ENCODE measurements at regions not wholly inside any gene's neighbourhood (a gene's known extent, or its start where the extent isn't known, plus 50 kb on each side); places are given as distances from the start of the nearest gene placed in this dataset.
"Not testable (repeated sequence)": the region's sequence is repeated elsewhere in the genome, so short reads cannot be mapped to it uniquely, and the experiment has no call there.

DNA sequence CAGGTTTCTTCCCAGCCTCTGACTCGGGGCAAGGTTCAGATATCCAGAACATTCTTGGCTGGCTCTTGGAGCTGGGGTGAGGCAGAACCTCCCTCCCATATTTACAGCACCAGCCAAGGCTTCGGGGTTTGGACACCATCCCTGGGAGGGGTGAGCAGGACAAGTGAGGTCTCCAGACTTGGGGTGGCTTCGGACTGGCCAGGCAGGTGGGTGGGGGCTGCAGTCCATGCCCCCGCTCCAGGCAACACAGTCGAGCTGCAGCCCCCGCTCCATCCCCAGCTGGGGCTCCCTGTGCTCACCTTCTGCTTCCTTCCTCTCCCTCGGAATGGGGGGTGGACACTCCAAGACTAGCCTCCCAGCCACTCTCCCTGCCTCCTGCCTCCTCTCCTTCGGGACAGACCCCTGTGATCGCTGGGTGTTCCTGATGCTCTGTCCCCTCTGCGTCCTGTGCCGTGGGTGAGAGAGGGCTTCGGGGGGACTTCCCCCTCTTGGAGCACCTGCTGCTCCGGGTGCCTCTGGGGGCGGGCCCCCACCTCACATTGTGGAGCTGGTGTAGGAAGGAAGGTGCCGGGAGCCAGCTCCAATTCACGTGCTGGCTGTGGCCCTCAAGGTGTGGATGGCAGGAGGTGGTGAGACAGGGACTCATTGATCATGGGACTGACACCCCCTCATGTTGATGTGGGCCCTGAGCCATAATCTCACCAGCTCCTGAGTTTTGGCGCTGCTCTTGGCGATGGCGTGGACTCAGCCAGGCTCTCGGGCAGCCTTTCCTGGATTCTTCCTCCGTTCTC lies 189.2 kb downstream of the SEC14L1 start:
- in situ Hi-C loops (cut with MboI; ENCODE audit: low pct_unique_long_range_greater_than_20kb, low sequenced_read_pairs), result no loop called here
- DNase-seq, result no peak

DNA sequence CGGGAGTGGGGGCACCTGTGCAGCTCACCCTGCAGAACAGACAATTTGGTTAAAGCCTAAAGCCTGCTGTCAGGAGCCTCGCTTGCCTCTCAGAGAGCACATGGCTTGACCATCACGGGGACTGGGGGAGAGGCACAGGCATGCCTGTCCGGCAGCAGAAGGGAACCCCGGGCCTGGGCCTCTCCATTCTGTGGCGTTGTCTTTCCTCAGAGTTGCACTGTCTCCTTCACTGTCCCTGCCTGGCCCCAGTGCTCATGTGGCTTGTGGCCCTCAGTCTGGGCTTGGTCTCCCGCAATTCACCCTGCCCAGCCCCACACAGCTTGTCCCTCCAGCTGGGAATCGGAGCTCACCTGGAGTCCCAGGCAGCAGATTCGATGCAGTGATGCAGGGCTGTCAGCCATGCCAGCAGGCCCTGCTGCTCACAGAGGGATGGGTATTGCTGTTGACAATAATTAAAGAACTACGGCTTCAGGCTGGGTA lies 189.9 kb downstream of the SEC14L1 start:
- no peak for DNase-seq

DNA sequence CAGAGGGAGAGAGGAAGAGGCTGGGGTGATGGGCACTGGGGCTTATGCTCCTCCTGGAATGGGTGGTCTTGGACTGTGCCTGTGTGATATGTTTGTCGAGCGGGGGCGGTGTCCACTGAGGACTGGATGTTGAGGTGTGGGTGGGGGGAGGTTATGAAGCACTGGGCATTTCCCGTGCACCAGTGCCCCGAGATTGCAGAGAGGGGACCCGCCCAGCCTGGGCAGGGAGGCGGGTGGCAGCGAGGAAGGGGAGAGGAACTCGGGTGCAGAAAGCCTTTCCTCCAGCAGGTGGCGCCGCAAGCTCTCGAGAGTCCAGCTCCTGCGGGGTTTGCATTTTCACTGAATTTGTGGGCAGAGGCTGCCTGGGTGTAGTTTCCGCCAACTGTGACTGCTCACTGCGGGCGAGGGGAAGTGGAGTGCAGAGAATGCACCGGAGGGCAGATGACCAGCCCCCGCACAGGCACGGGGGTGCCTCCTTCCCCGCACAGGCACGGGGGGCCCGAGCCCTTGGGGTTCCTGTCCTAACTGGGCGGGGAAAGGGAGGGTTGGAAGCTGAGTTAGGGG lies 190.6 kb downstream of the SEC14L1 start:
- in situ Hi-C loops (cut with MboI; ENCODE audit: low pct_unique_long_range_greater_than_20kb, low sequenced_read_pairs), result no loop called here
- peak; percentile 93 for DNase-seq

More for the DNA sequence above, 189.9 kb downstream of the SEC14L1 start:
- in situ Hi-C loops (cut with MboI; ENCODE audit: low pct_unique_long_range_greater_than_20kb, low sequenced_read_pairs), result no loop called here

DNA sequence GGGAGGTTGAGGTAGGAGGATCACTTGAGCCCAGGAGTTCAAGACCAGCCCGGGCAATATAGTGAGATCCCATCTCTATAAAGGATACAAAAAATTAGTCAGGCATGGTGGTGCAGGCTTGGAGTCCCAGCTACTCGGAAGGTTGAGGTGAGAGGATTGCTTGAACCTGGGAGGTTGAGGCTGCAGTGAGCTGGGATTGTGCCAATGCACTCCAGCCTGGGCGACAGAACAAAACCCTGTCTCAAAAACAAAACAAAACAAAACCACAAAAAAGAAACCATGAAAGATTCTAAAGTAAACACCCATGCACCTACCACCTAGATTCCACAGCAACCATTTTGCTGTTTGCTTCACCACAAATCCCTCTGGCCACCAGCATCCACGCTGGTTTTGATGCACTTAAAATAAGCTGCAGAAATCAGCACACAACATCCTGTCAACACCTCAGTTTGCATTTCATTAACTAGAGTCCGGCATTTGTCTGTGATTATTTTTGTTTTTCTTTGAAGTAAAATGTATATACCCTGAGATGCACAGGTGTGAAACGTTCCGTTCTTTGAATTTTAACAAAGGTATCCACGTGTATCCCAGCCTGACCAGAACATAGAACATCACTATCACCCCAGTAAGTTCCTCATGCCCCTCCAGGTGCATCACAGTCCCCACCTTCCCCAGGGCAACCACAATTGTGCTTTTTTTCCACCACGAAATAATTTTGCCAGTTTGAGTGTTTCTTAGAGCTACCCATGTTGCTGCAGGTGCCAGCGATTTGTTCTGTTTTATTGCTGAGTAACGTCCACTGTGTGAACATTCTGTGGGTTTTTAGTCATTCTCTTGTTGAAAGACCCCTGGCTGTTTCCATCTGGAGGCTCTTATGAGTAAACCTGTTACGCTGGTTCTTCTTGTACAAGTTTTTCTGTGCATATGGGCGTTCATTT lies 191.5 kb downstream of the SEC14L1 start:
- in situ Hi-C loops (cut with MboI; ENCODE audit: low pct_unique_long_range_greater_than_20kb, low sequenced_read_pairs), result no loop called here
- no peak for DNase-seq

DNA sequence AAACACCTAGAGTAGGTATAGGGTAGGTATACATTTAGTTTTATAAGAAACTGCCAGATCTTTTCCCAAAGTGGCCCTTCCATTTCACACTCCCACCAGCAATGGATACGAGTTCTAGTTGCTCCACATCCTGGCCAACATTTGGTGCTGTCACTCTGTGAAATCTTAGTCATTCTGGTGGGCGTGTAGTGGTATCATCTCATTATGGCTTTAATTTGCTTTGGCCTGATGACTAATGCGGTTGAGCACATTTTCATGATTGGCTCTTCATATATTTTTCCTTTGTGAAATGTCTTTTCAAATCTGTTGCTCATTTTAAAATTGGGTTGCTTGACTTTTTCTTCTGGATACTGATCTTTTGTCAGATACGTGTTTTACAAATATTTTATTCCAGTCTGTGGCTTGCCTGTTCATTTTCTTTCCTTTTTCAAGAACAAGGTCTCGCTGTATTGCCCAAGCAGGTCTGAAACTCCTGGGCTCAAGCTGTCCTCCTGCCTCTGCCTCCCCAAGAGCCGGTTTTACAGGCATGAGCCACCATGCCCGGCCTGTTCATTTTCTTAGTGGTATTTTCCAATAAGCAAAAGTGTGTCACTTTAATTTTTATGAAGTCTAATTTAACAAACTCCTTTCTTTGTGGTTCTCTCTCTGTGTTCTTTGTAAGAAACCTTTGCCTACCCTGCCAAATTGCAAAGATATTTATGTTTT lies 192.4 kb downstream of the SEC14L1 start:
- DNase-seq, result no peak
- in situ Hi-C loops (cut with MboI; ENCODE audit: low pct_unique_long_range_greater_than_20kb, low sequenced_read_pairs), result no loop called here

DNA sequence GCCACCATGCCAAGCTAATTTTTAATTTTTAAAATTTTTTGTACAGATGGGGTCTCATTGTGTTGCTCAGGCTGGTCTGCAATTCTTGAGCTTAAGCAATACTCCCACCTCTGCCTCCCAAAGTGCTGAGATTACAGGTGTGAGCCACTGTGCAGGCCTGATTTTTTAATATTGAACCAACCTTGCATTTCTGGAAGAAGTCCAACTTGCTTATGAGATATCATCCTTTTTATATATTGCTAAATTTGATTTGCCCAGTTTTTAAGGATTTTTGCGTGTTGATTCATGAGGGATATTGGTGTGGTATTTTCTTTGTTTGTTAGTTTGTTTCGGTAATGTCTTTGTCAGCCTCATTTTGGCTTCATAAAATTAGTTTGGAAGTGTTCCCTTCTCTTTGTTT lies 196.4 kb downstream of the SEC14L1 start:
- in situ Hi-C loops (cut with MboI; ENCODE audit: low pct_unique_long_range_greater_than_20kb, low sequenced_read_pairs), result no loop called here
- DNase-seq, result no peak

DNA sequence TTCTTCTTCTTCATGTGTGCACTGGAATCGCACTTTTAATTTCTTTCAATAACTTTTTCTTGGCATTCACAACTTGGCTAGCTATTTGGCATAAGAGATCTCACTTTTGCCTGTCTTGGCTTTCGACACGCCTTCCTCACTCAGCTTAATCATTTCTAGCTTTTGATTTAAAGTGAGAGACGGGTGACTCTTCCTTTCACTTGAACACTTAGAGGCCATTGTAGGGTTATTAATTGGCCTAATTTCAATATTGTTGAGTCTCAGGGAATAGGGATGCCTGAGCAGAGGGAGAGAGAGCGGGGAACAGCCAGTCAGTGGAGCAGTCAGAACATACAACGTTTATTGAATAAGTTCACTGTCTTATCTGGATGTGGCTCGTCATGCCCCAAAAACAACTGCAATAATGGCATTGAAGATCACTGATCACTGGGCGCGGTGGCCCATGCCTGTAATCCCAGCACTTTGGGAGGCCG lies 200.3 kb downstream of the SEC14L1 start:
- DNase-seq, result no peak
- in situ Hi-C loops (cut with MboI; ENCODE audit: low pct_unique_long_range_greater_than_20kb, low sequenced_read_pairs), result no loop called here

DNA sequence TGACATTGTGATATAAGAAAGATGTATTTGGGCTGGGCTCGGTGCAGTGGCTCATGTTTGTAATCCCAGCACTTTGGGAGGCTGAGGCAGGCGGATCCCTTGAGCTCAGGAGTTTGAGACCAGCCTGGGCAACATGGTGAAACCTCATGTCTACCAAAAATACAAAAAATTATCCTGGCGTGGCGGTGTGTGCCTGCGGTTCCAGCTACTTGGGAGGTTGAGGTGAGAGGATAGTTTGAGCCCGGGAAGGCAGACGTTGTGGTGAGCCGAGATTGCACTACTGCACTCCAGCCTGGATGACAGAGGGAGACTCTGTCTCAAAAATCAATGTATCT lies 201.9 kb downstream of the SEC14L1 start:
- in situ Hi-C loops (cut with MboI; ENCODE audit: low pct_unique_long_range_greater_than_20kb, low sequenced_read_pairs), result not testable (repeated sequence)

DNA sequence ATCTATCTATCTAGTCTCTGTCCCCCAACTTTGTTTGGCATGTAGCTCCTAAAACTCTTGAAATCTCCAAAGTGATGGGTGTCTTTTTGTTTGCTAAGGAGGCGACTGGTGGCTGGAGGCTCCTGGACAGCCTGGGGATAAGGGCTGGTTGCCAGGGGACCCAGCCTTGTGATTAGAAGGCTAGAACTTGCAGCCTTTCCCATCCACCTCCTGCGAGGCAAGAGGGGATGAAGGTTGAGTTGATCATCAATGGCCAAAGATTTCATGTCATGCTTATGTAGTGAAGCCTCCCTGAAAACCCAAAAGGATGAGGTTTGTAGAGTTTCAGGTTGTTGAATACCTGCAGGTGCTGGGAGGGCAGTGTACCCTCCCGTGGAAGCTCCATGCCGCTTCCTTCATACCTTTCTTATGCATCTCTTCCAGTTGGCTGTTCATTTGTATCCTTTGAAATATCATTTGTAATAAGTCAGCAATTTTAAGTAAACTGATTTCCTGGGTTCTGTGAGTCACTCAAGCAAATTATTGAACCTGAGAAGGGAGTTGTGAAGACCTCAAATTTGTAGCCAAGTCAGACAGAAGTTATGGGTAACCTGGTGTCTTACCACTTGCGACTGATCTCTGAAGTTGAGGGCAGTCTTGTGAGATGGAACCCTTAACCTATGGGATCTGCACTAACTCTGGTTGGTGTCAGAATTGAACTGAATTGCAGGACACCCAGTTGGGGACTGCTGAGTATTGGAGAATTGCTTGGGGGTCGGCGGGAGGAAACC lies 202.4 kb downstream of the SEC14L1 start:
- in situ Hi-C loops (cut with MboI; ENCODE audit: low pct_unique_long_range_greater_than_20kb, low sequenced_read_pairs), result no loop called here
- no peak for DNase-seq

More for the DNA sequence above, 201.9 kb downstream of the SEC14L1 start:
- not testable (repeated sequence) for DNase-seq

DNA sequence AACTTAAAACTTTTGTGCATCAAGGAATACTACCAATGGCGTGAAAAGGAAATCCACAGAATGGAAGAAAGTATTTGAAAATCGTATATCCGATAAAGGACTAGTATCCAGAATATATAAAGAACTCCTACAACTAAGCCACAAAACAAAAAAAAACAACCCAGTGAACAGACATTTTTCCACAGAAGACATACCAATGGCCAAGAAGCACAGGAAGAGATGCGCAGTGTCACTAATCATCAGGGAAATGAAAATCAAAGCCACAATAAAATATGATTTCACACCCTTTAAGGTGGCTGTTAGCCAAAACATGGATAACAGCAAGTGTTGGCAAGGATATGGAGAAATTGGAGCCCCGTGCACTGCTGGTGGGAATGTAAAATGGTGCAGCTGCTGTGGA lies 203.3 kb downstream of the SEC14L1 start:
- DNase-seq, result no peak
- in situ Hi-C loops (cut with MboI; ENCODE audit: low pct_unique_long_range_greater_than_20kb, low sequenced_read_pairs), result no loop called here

DNA sequence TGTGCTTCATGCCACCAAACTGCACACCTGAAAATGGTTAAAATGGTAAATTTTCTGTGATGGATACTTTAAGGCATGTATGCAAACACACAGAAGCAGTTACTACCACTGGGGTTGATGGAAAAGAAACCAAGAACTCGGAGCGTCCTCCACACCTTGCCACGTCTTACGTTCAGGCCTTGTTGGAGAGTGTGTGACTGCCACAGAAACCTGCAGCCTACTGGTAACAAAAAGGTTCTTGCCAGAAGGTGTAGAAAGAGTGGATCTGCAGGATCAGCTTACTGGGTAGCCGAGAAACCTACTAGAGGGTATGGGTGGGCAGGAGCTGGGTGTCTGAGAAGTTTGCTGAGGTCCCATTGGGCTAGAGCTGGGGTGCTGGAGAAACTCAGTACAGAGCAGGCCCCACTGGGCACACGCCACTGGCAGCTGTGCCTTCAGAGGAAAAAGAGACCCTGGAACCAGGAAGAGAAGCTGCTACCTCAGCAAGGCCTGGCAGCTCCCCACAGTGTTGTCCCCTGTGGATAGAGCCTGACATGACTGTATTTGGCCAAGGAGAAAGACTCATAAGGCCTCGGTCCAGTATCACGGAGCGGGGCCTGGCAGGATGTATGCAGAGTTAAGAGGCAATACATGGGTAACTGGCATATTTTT lies 204.6 kb downstream of the SEC14L1 start:
- DNase-seq, result no peak
- in situ Hi-C loops (cut with MboI; ENCODE audit: low pct_unique_long_range_greater_than_20kb, low sequenced_read_pairs), result no loop called here

DNA sequence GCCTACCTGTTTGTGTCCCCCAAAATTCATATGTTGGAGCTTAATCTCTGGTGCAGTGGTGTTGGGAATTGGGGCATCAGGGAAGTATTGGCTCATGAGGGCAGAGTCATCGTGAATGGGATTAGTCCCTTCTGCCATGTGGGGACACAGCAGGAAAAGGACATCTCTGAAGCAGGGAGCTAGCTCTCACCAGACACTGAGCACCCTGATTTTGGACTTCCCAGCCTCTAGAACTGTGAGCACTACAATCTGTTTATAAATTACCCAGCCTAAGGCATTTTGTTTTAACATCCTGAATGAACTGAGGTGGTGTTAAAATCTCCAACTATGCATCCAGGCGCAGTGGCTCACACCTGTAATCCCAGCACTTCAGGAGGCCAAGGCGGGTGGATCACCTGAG lies 206.0 kb downstream of the SEC14L1 start:
- DNase-seq, result no peak
- in situ Hi-C loops (cut with MboI; ENCODE audit: low pct_unique_long_range_greater_than_20kb, low sequenced_read_pairs), result no loop called here

DNA sequence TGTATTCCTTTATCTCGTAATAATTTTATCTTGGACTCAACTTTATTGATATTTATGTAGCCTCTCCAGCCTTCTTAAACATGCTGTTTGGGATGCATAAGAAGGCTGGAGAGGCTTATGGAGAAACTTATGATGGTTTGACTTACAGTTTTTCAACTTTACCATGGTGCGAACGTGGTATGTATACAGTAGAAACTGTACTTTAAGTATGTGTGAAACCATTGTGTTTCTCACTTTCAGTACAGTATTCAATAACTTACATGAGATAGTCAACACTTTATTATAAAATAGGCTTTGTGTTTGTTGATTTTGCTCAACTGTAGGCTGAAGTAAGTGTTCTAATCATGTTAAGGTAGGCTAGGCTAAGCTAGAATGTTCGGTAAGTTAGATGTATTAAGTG lies 206.8 kb downstream of the SEC14L1 start:
- in situ Hi-C loops (cut with MboI; ENCODE audit: low pct_unique_long_range_greater_than_20kb, low sequenced_read_pairs), result no loop called here
- no peak for DNase-seq

DNA sequence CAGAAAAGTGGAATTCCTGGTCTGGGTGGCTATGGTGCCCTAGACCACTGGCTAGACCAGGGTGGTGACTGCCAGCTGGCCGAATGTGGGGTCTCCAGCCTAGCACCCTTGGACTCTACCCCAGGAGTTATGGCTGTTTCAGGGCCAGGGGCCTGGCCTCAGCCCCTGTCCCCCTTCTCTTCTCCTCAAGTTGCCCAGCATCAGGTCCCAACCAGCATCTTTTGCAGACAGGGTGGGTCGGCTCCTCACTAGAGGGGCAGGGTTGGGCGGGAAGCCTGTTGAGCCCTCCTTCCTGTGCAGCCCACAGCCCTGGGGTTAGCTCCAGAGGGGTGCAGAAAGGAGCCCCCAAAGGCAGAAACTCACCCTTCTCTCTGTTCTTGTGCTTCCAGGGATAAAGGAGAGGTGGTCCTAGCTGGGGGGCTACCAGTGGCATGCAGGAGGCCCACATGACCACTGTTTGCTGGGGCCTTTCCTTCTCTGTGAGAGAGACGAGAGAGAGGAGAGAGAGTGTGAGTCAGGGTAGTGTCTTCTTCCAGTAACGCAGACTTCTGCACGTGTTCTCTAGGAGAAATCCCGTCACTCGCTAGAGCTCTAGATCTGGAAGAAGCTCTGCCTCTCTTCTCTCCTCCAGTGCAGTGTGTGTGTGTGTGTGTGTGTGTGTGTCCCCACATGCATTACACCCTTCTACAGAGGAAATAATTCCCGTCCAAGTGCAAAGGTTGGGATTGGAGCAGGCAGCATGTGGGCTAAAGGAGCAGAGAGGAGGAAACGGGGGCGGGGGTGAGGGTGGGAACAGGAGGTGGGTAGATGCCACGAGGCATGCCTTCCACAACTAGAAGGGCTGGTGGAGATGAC lies 209.4 kb downstream of the SEC14L1 start:
- no peak for DNase-seq
- in situ Hi-C loops (cut with MboI; ENCODE audit: low pct_unique_long_range_greater_than_20kb, low sequenced_read_pairs), result no loop called here

DNA sequence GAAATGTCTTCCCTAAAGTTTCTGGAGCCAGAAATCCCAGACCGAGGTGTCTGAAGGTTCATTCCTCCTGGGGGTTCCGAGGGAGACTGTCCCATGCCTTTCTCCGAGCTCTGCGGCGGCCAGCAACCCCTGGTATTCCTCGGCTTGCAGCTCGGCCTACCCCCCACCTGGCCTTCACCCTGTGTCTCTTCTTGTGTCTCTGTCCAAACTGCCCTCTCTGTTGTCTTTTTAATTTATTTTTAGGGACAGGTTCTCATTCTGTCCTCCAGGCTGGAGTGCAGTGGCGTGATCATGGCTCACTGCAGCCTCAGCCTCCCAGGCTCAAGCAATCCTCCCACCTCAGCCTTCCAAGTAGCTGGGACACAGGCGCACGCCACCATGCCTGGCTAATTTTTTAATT lies 211.7 kb downstream of the SEC14L1 start:
- DNase-seq, result no peak
- in situ Hi-C loops (cut with MboI; ENCODE audit: low pct_unique_long_range_greater_than_20kb, low sequenced_read_pairs), result no loop called here

DNA sequence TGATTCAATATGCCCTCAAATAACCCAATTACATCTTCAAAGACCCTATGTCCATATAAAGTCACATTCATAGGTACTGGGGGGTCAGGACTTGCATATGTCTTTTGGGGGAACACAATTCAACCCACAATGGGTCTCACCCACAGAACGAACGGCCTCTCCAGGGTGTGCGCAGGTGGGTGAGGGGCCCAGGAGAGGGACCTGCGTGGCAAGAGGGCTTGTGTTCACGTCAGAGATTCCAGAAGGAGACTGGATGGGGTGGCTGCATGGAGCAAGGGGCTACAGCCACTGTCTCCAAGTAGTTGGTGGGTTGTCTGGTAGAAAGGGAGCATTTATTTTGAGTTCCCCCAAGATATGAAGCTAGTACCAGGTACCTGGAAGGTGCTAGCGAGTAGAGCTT lies 212.2 kb downstream of the SEC14L1 start:
- in situ Hi-C loops (cut with MboI; ENCODE audit: low pct_unique_long_range_greater_than_20kb, low sequenced_read_pairs), result no loop called here
- no peak for DNase-seq

DNA sequence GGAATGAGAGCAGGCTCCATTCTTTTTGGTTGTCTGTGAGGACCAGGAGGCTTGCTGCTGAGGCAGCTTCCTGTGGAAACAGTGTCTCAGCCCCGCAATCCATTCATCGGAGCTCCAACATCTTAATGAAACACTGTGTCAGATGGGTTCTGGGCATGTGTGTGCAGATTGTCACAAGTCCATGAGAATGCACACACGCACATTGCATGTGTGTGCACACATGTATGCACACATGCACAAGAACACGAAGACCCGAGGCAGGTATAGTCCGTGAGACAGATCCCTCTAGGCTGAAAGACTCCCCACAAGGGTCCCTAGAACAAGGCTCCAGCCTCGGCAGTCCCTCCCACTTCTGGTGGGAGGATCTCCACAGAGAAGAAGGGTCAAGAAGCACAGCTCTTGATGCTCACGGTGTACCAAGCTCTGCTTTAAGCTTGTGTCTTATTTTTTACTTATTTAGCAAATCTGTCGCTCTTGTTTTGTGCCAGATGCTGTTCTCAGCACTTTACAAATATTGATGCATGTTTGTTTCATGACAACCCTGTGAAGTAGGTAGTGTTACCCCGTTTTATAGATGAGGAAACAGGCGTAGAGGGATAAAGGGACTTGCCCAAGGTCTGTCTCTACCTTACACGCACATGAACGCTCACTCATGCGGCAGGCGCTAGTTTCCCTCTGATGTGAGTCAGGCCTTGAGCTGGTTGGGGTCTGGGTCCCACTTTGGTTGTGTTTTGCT lies 213.1 kb downstream of the SEC14L1 start:
- in situ Hi-C loops (cut with MboI; ENCODE audit: low pct_unique_long_range_greater_than_20kb, low sequenced_read_pairs), result no loop called here

More for the DNA sequence above, 213.1 kb downstream of the SEC14L1 start:
- DNase-seq, result no peak
